Keratinocyte (primary cell): ENCODE measurements at regions not wholly inside any gene's neighbourhood (a gene's known extent, or its start where the extent isn't known, plus 50 kb on each side); places are given as distances from the start of the nearest gene placed in this dataset.

ENCODE experiments used
- DNase-seq: peaks from one replicate; pipeline ENCODE4 v3.0.0-alpha.2; 2011; ENCODE audit warnings: low read depth, missing footprints, low spot score
- FAIRE-seq: peaks from 2 replicates; lab custom pipeline; 2011; peaks lifted over from hg19 to GRCh38; lab: Jason Lieb, UNC
- H2AFZ ChIP-seq: 2 replicates; pipeline ENCODE4 v1.6.0; 2012; ENCODE audit warnings: low read length, control low read depth, inconsistent platforms; ENCODE audit not compliant: control insufficient read depth
- H3K27ac ChIP-seq: 2 replicates; pipeline ENCODE4 v1.5.1; 2011; ENCODE audit warnings: low read length; ENCODE audit not compliant: control insufficient read depth, insufficient read depth
- H3K27me3 ChIP-seq: 3 replicates; pipeline ENCODE4 v1.6.0; 2011; ENCODE audit warnings: low read length; ENCODE audit not compliant: control insufficient read depth, insufficient read depth; ENCODE audit errors: extremely low read depth
- H3K36me3 ChIP-seq, 2 experiments: 2 replicates in 1 of 2; 3 replicates in 1 of 2; pipeline ENCODE4 v1.5.1; 2011; ENCODE audit warnings: low read length in 2 of 2, mild to moderate bottlenecking in 1 of 2; ENCODE audit not compliant: control insufficient read depth in 2 of 2, insufficient read depth in 2 of 2; ENCODE audit errors: extremely low read depth in 1 of 2
- H3K4me1 ChIP-seq: 3 replicates; pipeline ENCODE4 v1.5.1; 2011; ENCODE audit warnings: low read length; ENCODE audit not compliant: control insufficient read depth, insufficient read depth; ENCODE audit errors: extremely low read depth
- H3K4me2 ChIP-seq: 3 replicates; pipeline ENCODE4 v1.6.0; 2011; ENCODE audit warnings: low read depth, low read length; ENCODE audit not compliant: control insufficient read depth, insufficient read depth; ENCODE audit errors: extremely low read depth
- H3K4me3 ChIP-seq, 3 experiments: fragments of 200-600 bp in 1 of 3; sonication (generic) in 1 of 3; 2 replicates in 2 of 3; 3 replicates in 1 of 3; pipeline ENCODE4 v1.5.1; 2011 to 2016; ENCODE audit warnings: low read length in 3 of 3, mild to moderate bottlenecking in 3 of 3, control low read depth in 2 of 3, inconsistent platforms in 1 of 3, low read depth in 1 of 3, mixed read lengths in 1 of 3, mixed run types in 1 of 3, moderate library complexity in 1 of 3; ENCODE audit not compliant: control insufficient read depth in 2 of 3, insufficient read depth in 2 of 3; ENCODE audit errors: extremely low read depth in 1 of 3
- H3K79me2 ChIP-seq: 2 replicates; pipeline ENCODE4 v1.6.0; 2012; ENCODE audit warnings: low read length; ENCODE audit not compliant: control insufficient read depth, insufficient read depth
- H3K9ac ChIP-seq: 3 replicates; pipeline ENCODE4 v1.6.0; 2011; ENCODE audit warnings: low read length; ENCODE audit not compliant: control insufficient read depth, insufficient read depth; ENCODE audit errors: extremely low read depth
- H3K9me1 ChIP-seq: 3 replicates; pipeline ENCODE4 v1.6.0; 2011; ENCODE audit warnings: low read length; ENCODE audit not compliant: control insufficient read depth, insufficient read depth; ENCODE audit errors: extremely low read depth
- H3K9me3 ChIP-seq: 2 replicates; pipeline ENCODE4 v1.5.1; 2012; ENCODE audit warnings: low read depth, low read length; ENCODE audit not compliant: control insufficient read depth
- H4K20me1 ChIP-seq: 3 replicates; pipeline ENCODE4 v1.6.0; 2011; ENCODE audit warnings: low read length; ENCODE audit not compliant: control insufficient read depth, insufficient read depth; ENCODE audit errors: extremely low read depth
- EZH2 ChIP-seq: IDR thresholded peaks from one replicate; pipeline ENCODE4 v1.6.1; 2012; ENCODE audit warnings: inconsistent platforms, mild to moderate bottlenecking, low read length, moderate library complexity
- dilution Hi-C: fragments of 300-500 bp; cut with MboI; formaldehyde crosslinking; loops from one replicate; pipeline ENCODE4 v1.7.0; 2020; ENCODE audit warnings: low sequenced_read_pairs; ENCODE audit not compliant: extremely low pct_ligation_motif_present
- TF ChIP-seq, protein P1 (sequence below), 3 experiments: IDR thresholded peaks in 1 of 3; conservative IDR thresholded peaks in 1 of 3; optimal IDR thresholded peaks in 1 of 3; 2 replicates in 2 of 3; 3 replicates in 1 of 3; pipeline versions ENCODE3 to v1.5.1; 2011; ENCODE audit warnings: low read length in 3 of 3, mild to moderate bottlenecking in 3 of 3, moderate library complexity in 2 of 3, control low read depth in 1 of 3, inconsistent platforms in 1 of 3; ENCODE audit not compliant: insufficient read depth in 2 of 3; ENCODE audit errors: extremely low read depth in 1 of 3

DNA sequence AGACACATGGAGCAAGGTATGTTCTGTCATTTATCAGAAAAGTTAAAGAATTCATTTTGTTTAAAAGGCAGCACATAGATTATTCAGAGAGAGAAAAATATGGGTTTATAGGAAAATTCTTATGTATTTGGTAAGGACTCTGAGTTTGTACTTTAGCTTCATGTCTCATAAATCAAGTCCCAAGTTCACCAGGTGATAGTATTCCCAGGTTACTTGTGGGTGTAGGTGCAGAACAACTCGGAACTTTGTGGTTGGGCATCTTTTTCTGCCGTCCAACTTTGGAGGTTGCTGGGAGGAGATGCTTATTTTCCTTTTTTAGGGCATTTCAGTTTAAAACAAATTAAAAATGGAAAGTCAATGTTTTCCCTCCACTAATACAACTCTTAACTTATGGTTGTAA is 269.8 kb upstream of the DMRT1 start:
- no peak overlapping the region for H3K4me2 ChIP-seq
- TF ChIP-seq, protein P1, sequence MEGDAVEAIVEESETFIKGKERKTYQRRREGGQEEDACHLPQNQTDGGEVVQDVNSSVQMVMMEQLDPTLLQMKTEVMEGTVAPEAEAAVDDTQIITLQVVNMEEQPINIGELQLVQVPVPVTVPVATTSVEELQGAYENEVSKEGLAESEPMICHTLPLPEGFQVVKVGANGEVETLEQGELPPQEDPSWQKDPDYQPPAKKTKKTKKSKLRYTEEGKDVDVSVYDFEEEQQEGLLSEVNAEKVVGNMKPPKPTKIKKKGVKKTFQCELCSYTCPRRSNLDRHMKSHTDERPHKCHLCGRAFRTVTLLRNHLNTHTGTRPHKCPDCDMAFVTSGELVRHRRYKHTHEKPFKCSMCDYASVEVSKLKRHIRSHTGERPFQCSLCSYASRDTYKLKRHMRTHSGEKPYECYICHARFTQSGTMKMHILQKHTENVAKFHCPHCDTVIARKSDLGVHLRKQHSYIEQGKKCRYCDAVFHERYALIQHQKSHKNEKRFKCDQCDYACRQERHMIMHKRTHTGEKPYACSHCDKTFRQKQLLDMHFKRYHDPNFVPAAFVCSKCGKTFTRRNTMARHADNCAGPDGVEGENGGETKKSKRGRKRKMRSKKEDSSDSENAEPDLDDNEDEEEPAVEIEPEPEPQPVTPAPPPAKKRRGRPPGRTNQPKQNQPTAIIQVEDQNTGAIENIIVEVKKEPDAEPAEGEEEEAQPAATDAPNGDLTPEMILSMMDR (optimal IDR thresholded peaks at IDR 0.05 in 1 of 3, IDR thresholded peaks at IDR 0.05 in 1 of 3, conservative IDR thresholded peaks at IDR 0.05 in 1 of 3; ENCODE audit: extremely low read depth in 1 of 3, insufficient read depth in 2 of 3, low read length in 3 of 3) = no peak
- no peak for TF ChIP-seq EZH2
- H3K9me1 ChIP-seq = no peaks in the 10 kb centered on the region
- H3K27me3 ChIP-seq = no peaks in the 10 kb centered on the region
- H3K9ac ChIP-seq = no peak overlapping the region
- no peaks in the 10 kb centered on the region for H3K36me3 ChIP-seq
- no peaks in the 10 kb centered on the region for H3K9me3 ChIP-seq
- no peak overlapping the region for H3K4me3 ChIP-seq
- peaks cover 12% of the 10 kb centered on the region for H3K79me2 ChIP-seq
- H2AFZ ChIP-seq = no peak overlapping the region
- peaks cover 15% of the 10 kb centered on the region for H3K4me1 ChIP-seq
- FAIRE-seq (no peak), DNase-seq (no peak)
- H4K20me1 ChIP-seq = no peaks in the 10 kb centered on the region
- dilution Hi-C loops = no loop called here
- no peak overlapping the region for H3K27ac ChIP-seq

DNA sequence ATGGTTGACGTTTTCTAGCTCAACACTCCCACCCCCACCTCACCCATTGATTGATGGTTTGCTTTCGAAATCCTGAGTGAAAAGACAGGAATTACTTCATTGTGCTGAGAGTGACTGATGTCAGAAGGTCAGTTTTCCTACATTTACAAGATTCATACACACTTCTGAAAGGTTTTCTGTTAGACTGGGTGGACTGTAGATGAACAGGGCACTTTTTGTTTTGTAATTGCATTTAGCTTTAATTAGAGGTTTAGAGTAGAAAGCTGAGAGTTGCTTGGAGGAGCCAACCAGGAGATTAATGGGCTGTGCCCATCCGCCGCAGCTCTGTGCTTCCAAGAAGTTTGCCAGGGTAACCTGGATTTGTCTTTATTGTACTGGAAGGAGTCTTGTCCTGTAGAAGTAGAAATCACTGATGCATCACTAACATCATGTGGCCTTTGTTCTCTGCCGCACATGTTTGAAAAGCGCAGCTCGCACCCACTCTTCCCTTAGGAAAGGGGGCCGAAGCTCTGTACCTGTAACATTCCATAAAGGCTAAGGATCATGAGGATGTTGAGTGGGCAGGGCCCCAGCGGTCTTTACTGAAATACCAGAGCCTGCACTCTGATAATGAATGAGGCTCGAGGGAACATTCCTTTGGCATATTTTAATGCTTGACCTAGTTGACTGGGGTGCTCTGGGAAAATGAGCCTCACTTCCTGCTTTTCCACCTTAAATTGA is 267.6 kb upstream of the DMRT1 start:
- Histone ChIP-seq H3K79me2 (peaks cover 14% of the 10 kb centered on the region), H2AFZ (peak overlapping the region; percentile 74), H3K36me3 (no peaks in the 10 kb centered on the region), H3K9me1 (no peaks in the 10 kb centered on the region), H3K27me3 (no peaks in the 10 kb centered on the region), H3K4me3 (no peak overlapping the region), H3K9me3 (no peaks in the 10 kb centered on the region), H3K9ac (peak overlapping the region; percentile 48), H3K4me1 (peaks cover 15% of the 10 kb centered on the region), H4K20me1 (no peaks in the 10 kb centered on the region), H3K4me2 (peak overlapping the region; percentile 68), H3K27ac (peak overlapping the region; percentile 46)
- DNase-seq = no peak
- FAIRE-seq = peak; percentile 74
- dilution Hi-C loops = no loop called here
- no peak for TF ChIP-seq EZH2
- TF ChIP-seq, protein P1 (optimal IDR thresholded peaks at IDR 0.05 in 1 of 3, IDR thresholded peaks at IDR 0.05 in 1 of 3, conservative IDR thresholded peaks at IDR 0.05 in 1 of 3; ENCODE audit: extremely low read depth in 1 of 3, insufficient read depth in 2 of 3, low read length in 3 of 3) = no peak
